SIG-M5 (cell line): ENCODE measurements at regions not wholly inside any gene's neighbourhood (a gene's known extent, or its start where the extent isn't known, plus 50 kb on each side); places are given as distances from the start of the nearest gene placed in this dataset.
"Not testable (repeated sequence)": the region's sequence is repeated elsewhere in the genome, so short reads cannot be mapped to it uniquely, and the experiment has no call there.

Experiments
- DNase-seq: peaks from one replicate; lab custom pipeline; 2025; lab: John Stamatoyannopoulos, UW

- no peak for DNase-seq
Measured at GRCh38 chr12:69131077-69131476, 108.3 kb upstream of the CPSF6 start.

GRCh38 chr12:69136931-69137613 lies 102.3 kb upstream of the CPSF6 start:
- DNase-seq: no peak

- no peak for DNase-seq
Measured at GRCh38 chr12:69141074-69141473, 98.3 kb upstream of the CPSF6 start.

GRCh38 chr12:69149270-69149669 lies 90.1 kb upstream of the CPSF6 start:
- no peak for DNase-seq

GRCh38 chr12:69150083-69150795 lies 89.1 kb upstream of the CPSF6 start:
- DNase-seq: no peak

- no peak for DNase-seq
Measured at GRCh38 chr12:69150796-69151127, 88.6 kb upstream of the CPSF6 start.

- DNase-seq: no peak
Measured at GRCh38 chr12:69151254-69151764, 88.1 kb upstream of the CPSF6 start.

- no peak for DNase-seq
Measured at GRCh38 chr12:69154585-69155363, 84.6 kb upstream of the CPSF6 start.

- DNase-seq: peak; percentile 54
Measured at GRCh38 chr12:69157023-69157655, 82.2 kb upstream of the CPSF6 start.

- DNase-seq: no peak
Measured at GRCh38 chr12:69161829-69162228, 77.5 kb upstream of the CPSF6 start.

- DNase-seq: no peak
Measured at GRCh38 chr12:69163681-69164362, 75.5 kb upstream of the CPSF6 start.

GRCh38 chr12:69167648-69168165 lies 71.7 kb upstream of the CPSF6 start:
- no peak for DNase-seq

GRCh38 chr12:69168363-69168762 lies 71.0 kb upstream of the CPSF6 start:
- DNase-seq: no peak

- DNase-seq: no peak
Measured at GRCh38 chr12:69168828-69169227, 70.5 kb upstream of the CPSF6 start.

GRCh38 chr12:69170293-69170692 lies 69.1 kb upstream of the CPSF6 start:
- no peak for DNase-seq

GRCh38 chr12:69171881-69172280 lies 67.5 kb upstream of the CPSF6 start:
- no peak for DNase-seq

GRCh38 chr12:69172491-69172890 lies 66.9 kb upstream of the CPSF6 start:
- DNase-seq: no peak

GRCh38 chr12:69173368-69173767 lies 66.0 kb upstream of the CPSF6 start:
- DNase-seq: no peak

GRCh38 chr12:69179786-69180185 lies 59.6 kb upstream of the CPSF6 start:
- DNase-seq: no peak

- DNase-seq: not testable (repeated sequence)
Measured at GRCh38 chr12:69187572-69187971, 51.8 kb upstream of the CPSF6 start.

- no peak for DNase-seq
Measured at GRCh38 chr12:69189378-69189978, 49.9 kb upstream of the CPSF6 start.
